SK-N-MC (cell line): ENCODE measurements at regions not wholly inside any gene's neighbourhood (a gene's known extent, or its start where the extent isn't known, plus 50 kb on each side); places are given as distances from the start of the nearest gene placed in this dataset.

Experiments
- EZH2 ChIP-seq: fragments of 200-600 bp; sonication (generic); IDR thresholded peaks from one replicate; pipeline ENCODE4 v1.6.1; 2017; ENCODE audit warnings: antibody characterized with exemption
- POLR2AphosphoS5 ChIP-seq: IDR thresholded peaks from 2 replicates; pipeline ENCODE4 v1.6.1; 2012; ENCODE audit warnings: mild to moderate bottlenecking, low read depth, low read length, borderline replicate concordance

GRCh38 chr16:54479546-54479945 lies 193.0 kb upstream of the IRX3 start:
- TF ChIP-seq EZH2, result no peak
- TF ChIP-seq POLR2AphosphoS5, result no peak
